Motor neuron (in vitro differentiated cells): ENCODE measurements at regions not wholly inside any gene's neighbourhood (a gene's known extent, or its start where the extent isn't known, plus 50 kb on each side); places are given as distances from the start of the nearest gene placed in this dataset.
"Not testable (repeated sequence)": the region's sequence is repeated elsewhere in the genome, so short reads cannot be mapped to it uniquely, and the experiment has no call there.

Source experiments
- ATAC-seq, 8 experiments: fragments of 200-7000 bp; cut with Tn5 transposase; replicated peaks in 6 of 8; 2 replicates each; pipeline ENCODE4 v1.8.0; 2021; ENCODE audit warnings: mild to moderate bottlenecking in 8 of 8, moderate library complexity in 8 of 8
- H3K27ac ChIP-seq, 2 donors: fragments of 250-450 bp; sonication (Bioruptor Pico); 2 replicates each; pipeline ENCODE4 v1.9.0; 2021; ENCODE audit warnings: antibody characterized with exemption in 2 of 2, mild to moderate bottlenecking in 2 of 2, moderate library complexity in 1 of 2
- H3K4me1 ChIP-seq, 2 donors: fragments of 250-450 bp; sonication (Bioruptor Pico); replicated peaks in 1 of 2; 2 replicates each; pipeline ENCODE4 v1.6.1; 2021; ENCODE audit warnings: antibody characterized with exemption in 2 of 2, mild to moderate bottlenecking in 2 of 2, moderate library complexity in 1 of 2
- H3K4me3 ChIP-seq, 5 donors: fragments of 250-450 bp; sonication (Bioruptor Pico); 2 replicates each; pipeline ENCODE4 v1.9.0; 2021; ENCODE audit warnings: antibody characterized with exemption in 5 of 5, mild to moderate bottlenecking in 5 of 5, moderate library complexity in 4 of 5
- WGBS, 10 experiments: fragments of 450-650 bp; shearing (Covaris generic); methylation state at CpG; one replicate each; pipeline ENCODE4 v1.0.0; 2022; 5-methylcytosine and 5-hydroxymethylcytosine counted together
- in situ Hi-C, 9 experiments: fragments of 400-800 bp; cut with MboI; loops; one replicate each; pipeline ENCODE4 v1.15.0; 2021; ENCODE audit warnings: low sequenced_read_pairs in 9 of 9, low pct_unique_long_range_greater_than_20kb in 2 of 9; ENCODE audit not compliant: unreplicated experiment in 9 of 9

- Histone ChIP-seq H3K4me3 (no peak overlapping the region), H3K27ac (no peak overlapping the region), H3K4me1 (peaks cover 0 to 3% of the 10 kb centered on the region in 2 donors)
- WGBS, 10 experiments: 59 to 100% (median 92%) methylated on average over 1 to 2 of the region's 2 CpGs; no CpG with 5 or more reads in 2 of the 10 experiments
- no peak for ATAC-seq
- in situ Hi-C loops: no loop called here
These were observed 273.3 kb downstream of the MDFIC start for GRCh38 chr7:115195208-115195607.

GRCh38 chr7:115191526-115191925 lies 269.6 kb downstream of the MDFIC start:
- Histone ChIP-seq H3K4me3 (no peak overlapping the region), H3K27ac (no peak overlapping the region), H3K4me1 (peaks cover 0 to 3% of the 10 kb centered on the region in 2 donors)
- in situ Hi-C loops: no loop called here
- ATAC-seq: no peak
- WGBS, 10 experiments: 0 to 88% (median 67%) methylated on average over 1 to 2 of the region's 2 CpGs; no CpG with 5 or more reads in 4 of the 10 experiments

DNA sequence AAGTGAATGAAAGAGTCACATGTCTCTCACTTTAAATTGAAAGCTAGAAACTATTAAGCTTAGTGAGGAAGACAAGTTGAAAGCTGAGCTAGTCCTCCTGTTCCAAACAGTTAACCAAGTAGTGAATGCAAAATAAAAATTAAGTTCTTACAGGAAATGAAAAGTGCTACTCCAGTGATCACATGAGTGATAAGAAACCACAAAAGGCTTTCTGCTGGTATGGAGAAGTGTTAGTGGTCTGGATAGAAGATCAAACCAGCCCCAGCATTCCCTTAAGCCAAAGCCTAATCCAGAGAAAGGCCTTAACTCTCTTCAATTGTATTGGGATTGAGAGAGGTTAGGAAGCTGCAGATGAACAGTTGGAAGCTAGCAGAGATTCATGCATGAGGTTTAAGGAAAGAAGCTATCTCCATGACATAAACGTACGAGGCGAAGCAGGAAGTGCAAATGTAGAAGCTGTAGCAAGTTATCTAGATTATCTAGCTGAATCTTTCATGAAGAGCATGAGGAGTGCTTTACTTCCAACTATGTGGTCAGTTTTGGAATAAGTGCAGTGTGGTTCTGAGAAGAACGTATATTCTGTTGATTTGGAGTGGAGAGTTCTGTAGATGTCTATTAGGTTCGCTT lies 261.6 kb downstream of the MDFIC start:
- Histone ChIP-seq H3K4me3 (no peak overlapping the region), H3K27ac (no peak overlapping the region), H3K4me1 (peaks cover 0 to 7% of the 10 kb centered on the region in 2 donors)
- no peak for ATAC-seq
- WGBS, 10 experiments: 86 to 100% (median 96%) methylated on average over 1 to 5 of the region's 5 CpGs; no CpG with 5 or more reads in 3 of the 10 experiments
- in situ Hi-C loops: no loop called here

- Histone ChIP-seq H3K27ac (no peak overlapping the region), H3K4me1 (peaks cover 0 to 23% of the 10 kb centered on the region in 2 donors), H3K4me3 (no peak overlapping the region)
- 13 to 60% (median 34%) methylated on average over 1 to 2 of the region's 2 CpGs for WGBS, 10 experiments
- no peak for ATAC-seq
- in situ Hi-C loops: no loop called here
These were observed 256.9 kb downstream of the MDFIC start for GRCh38 chr7:115178835-115179234.

DNA sequence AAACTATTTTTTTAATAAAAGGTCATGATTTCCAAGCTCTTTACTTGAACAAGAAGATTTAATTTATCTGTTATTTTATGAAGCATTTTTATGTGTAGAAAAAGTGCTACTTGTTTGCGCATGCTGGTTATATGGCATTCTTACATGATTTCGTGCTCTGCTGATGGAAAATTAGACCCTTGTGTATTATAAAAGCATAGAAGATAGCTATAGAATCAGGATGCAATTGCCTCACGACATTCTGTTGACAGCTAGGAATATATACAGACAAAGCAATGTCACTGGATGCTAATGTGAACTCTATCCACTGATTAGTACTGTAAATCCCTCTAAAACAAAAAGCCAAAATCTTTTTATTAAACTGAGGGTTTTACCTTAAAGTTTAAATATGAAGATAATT lies 255.9 kb downstream of the MDFIC start:
- Histone ChIP-seq H3K27ac (no peak overlapping the region), H3K4me1 (peaks cover 0 to 23% of the 10 kb centered on the region in 2 donors), H3K4me3 (no peak overlapping the region)
- in situ Hi-C loops: no loop called here
- ATAC-seq: peak in 1 of 8 experiments; percentile 69
- 38 to 73% (median 59%) methylated on average over 1 to 3 of the region's 3 CpGs for WGBS, 10 experiments

GRCh38 chr7:115177103-115177502 lies 255.2 kb downstream of the MDFIC start:
- no peak overlapping the region for H3K4me3 ChIP-seq
- H3K27ac ChIP-seq: no peak overlapping the region
- 0 to 100% (median 56%) methylated on average over 1 of the region's 1 CpG; no CpG with 5 or more reads in 3 of the 10 experiments for WGBS, 10 experiments
- H3K4me1 ChIP-seq: peaks cover 0 to 23% of the 10 kb centered on the region in 2 donors
- in situ Hi-C loops: no loop called here
- peak in 1 of 8 experiments; percentile 44 for ATAC-seq

DNA sequence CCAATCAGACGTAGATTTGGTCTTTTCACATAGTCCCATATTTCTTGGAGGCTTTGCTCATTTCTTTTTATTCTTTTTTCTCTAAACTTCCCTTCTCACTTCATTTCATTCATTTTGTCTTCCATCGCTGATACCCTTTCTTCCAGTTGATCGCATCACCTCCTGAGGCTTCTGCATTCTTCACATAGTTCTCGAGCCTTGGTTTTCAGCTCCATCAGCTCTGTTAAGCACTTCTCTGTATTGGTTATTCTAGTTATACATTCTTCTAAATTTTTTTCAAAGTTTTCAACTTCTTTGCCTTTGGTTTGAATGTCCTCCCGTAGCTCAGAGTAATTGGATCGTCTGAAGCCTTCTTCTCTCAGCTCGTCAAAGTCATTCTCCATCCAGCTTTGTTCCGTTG lies 250.5 kb downstream of the MDFIC start:
- H3K4me3 ChIP-seq, H3K27ac ChIP-seq, ATAC-seq, in situ Hi-C loops: not testable (repeated sequence)
- peaks cover 0 to 10% of the 10 kb centered on the region in 2 donors for H3K4me1 ChIP-seq
- 87 to 100% (median 100%) methylated on average over 1 to 3 of the region's 8 CpGs; no CpG with 5 or more reads in 6 of the 10 experiments for WGBS, 10 experiments

GRCh38 chr7:115153769-115154477 lies 232.0 kb downstream of the MDFIC start:
- ATAC-seq: no peak
- Histone ChIP-seq H3K27ac (no peak overlapping the region), H3K4me3 (no peak overlapping the region), H3K4me1 (no peaks in the 10 kb centered on the region)
- 38 to 86% (median 68%) methylated on average over 1 to 4 of the region's 4 CpGs for WGBS, 10 experiments
- in situ Hi-C loops: no loop called here

DNA sequence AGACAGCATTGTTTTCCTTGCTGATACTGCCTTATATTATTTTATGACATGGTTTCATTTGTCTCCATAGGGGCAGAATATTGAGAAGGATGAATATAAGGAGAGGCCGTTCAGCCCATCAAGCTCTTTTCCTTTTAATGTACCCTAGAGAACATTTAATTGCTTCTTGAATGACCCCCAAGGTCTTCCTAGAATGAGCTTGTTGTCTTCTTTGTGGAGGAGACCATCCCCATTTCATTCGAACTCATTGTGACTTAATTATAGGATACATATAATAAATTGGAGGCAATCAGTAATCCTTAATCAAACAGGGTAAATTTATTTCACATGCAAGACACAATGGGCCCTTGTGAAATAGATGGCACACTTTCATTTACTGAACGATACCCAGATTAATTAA lies 231.3 kb downstream of the MDFIC start:
- H3K4me3 ChIP-seq: no peak overlapping the region
- H3K4me1 ChIP-seq: no peaks in the 10 kb centered on the region
- no peak for ATAC-seq
- in situ Hi-C loops: no loop called here
- no peak overlapping the region for H3K27ac ChIP-seq
- WGBS, 10 experiments: 73 to 100% (median 86%) methylated on average over 2 to 3 of the region's 3 CpGs; no CpG with 5 or more reads in 1 of the 10 experiments

- 83 to 100% (median 96%) methylated on average over 2 to 3 of the region's 3 CpGs for WGBS, 10 experiments
- in situ Hi-C loops: no loop called here
- Histone ChIP-seq H3K4me1 (no peaks in the 10 kb centered on the region), H3K4me3 (no peak overlapping the region), H3K27ac (no peak overlapping the region)
- ATAC-seq: no peak
These were observed 224.3 kb downstream of the MDFIC start for GRCh38 chr7:115146148-115146547.

- no peak overlapping the region for H3K4me3 ChIP-seq
- ATAC-seq: peak in 2 of 8 experiments; percentile 48
- H3K4me1 ChIP-seq: no peaks in the 10 kb centered on the region
- 0 to 91% (median 67%) methylated on average over 1 to 2 of the region's 2 CpGs for WGBS, 10 experiments
- in situ Hi-C loops: no loop called here
- no peak overlapping the region for H3K27ac ChIP-seq
These were observed 223.6 kb downstream of the MDFIC start for GRCh38 chr7:115145512-115145911.

- no peaks in the 10 kb centered on the region for H3K4me1 ChIP-seq
- no peak overlapping the region for H3K27ac ChIP-seq
- no peak overlapping the region for H3K4me3 ChIP-seq
- in situ Hi-C loops: no loop called here
- WGBS, 10 experiments: 88 to 100% (median 100%) methylated on average over 1 of the region's 1 CpG; no CpG with 5 or more reads in 1 of the 10 experiments
- no peak for ATAC-seq
These were observed 215.9 kb downstream of the MDFIC start for GRCh38 chr7:115137816-115138215.

- Histone ChIP-seq H3K27ac (no peak overlapping the region), H3K4me1 (no peaks in the 10 kb centered on the region), H3K4me3 (no peak overlapping the region)
- WGBS, 10 experiments: 50 to 100% (median 78%) methylated on average over 1 to 3 of the region's 3 CpGs; no CpG with 5 or more reads in 2 of the 10 experiments
- in situ Hi-C loops: no loop called here
- no peak for ATAC-seq
These were observed 215.0 kb downstream of the MDFIC start for GRCh38 chr7:115136796-115137443.
